Suprapubic skin (tissue), 4 donors: ENCODE measurements at regions not wholly inside any gene's neighbourhood (a gene's known extent, or its start where the extent isn't known, plus 50 kb on each side); places are given as distances from the start of the nearest gene placed in this dataset.

Experiments
- DNase-seq, 2 donors: peaks; one replicate each; pipeline ENCODE4 v3.0.0-alpha.2; 2019; ENCODE audit warnings: low spot score in 2 of 2
- H3K27ac ChIP-seq: fragments of 200-600 bp; sonication (generic); one replicate; pipeline ENCODE4 v1.5.1; 2019
- H3K27me3 ChIP-seq: fragments of 200-600 bp; sonication (generic); one replicate; pipeline ENCODE4 v1.5.1; 2019
- H3K36me3 ChIP-seq: fragments of 200-600 bp; sonication (generic); one replicate; pipeline ENCODE4 v1.5.1; 2019
- H3K4me1 ChIP-seq: fragments of 200-600 bp; sonication (generic); one replicate; pipeline ENCODE4 v1.5.1; 2019
- H3K4me3 ChIP-seq: fragments of 200-600 bp; sonication (generic); one replicate; pipeline ENCODE4 v1.5.1; 2019; ENCODE audit warnings: mild to moderate bottlenecking
- H3K9me3 ChIP-seq: fragments of 200-600 bp; sonication (generic); one replicate; pipeline ENCODE4 v1.5.1; 2019
- CTCF ChIP-seq, 2 donors: fragments of 200-600 bp in 1 of 2; fragments of 450-650 bp in 1 of 2; sonication (generic) in 1 of 2; IDR thresholded peaks; one replicate each; pipeline ENCODE4 v1.5.1; 2016 to 2019; ENCODE audit warnings: antibody characterized with exemption in 2 of 2, mild to moderate bottlenecking in 1 of 2, moderate library complexity in 1 of 2
- EP300 ChIP-seq: sonication (generic); formaldehyde crosslinking; IDR thresholded peaks from one replicate; pipeline ENCODE4 v1.6.1; 2017; ENCODE audit warnings: antibody characterized with exemption
- POLR2A ChIP-seq, 2 donors: fragments of 450-650 bp; IDR thresholded peaks; one replicate each; pipeline ENCODE4 v1.6.1; 2017; ENCODE audit warnings: antibody characterized with exemption in 2 of 2, mild to moderate bottlenecking in 2 of 2, moderate library complexity in 2 of 2
- POLR2AphosphoS5 ChIP-seq, 3 donors: sonication (generic); formaldehyde crosslinking; IDR thresholded peaks; one replicate each; pipeline ENCODE4 v1.6.1; 2017; ENCODE audit warnings: antibody characterized with exemption in 3 of 3
- WGBS: methylation state at CpG from one replicate; pipeline ENCODE4 v1.1.5; 2018; 5-methylcytosine and 5-hydroxymethylcytosine counted together

GRCh38 chr6:1496836-1497760 is 107.7 kb downstream of the FOXF2 start:
- TF ChIP-seq POLR2A (IDR thresholded peaks at IDR 0.05): no peak
- TF ChIP-seq EP300: no peak
- no peak for TF ChIP-seq CTCF (IDR thresholded peaks at IDR 0.05)
- Histone ChIP-seq H3K4me3 (no peak overlapping the region), H3K36me3 (no peaks in the 10 kb centered on the region), H3K4me1 (no peaks in the 10 kb centered on the region), H3K27me3 (no peaks in the 10 kb centered on the region), H3K9me3 (no peaks in the 10 kb centered on the region), H3K27ac (no peak overlapping the region)
- 79% methylated on average over 10 of the region's 16 CpGs for WGBS
- DNase-seq: no peak

GRCh38 chr6:1497761-1498105 is 108.4 kb downstream of the FOXF2 start:
- WGBS: 73% methylated on average over 4 of the region's 4 CpGs

GRCh38 chr6:1498491-1499113 is 109.2 kb downstream of the FOXF2 start:
- Histone ChIP-seq H3K4me1 (no peaks in the 10 kb centered on the region), H3K27me3 (no peaks in the 10 kb centered on the region), H3K4me3 (no peak overlapping the region), H3K27ac (no peak overlapping the region), H3K36me3 (no peaks in the 10 kb centered on the region), H3K9me3 (no peaks in the 10 kb centered on the region)
- DNase-seq: no peak
- TF ChIP-seq POLR2A (IDR thresholded peaks at IDR 0.05): no peak
- no peak for TF ChIP-seq EP300
- no peak for TF ChIP-seq POLR2AphosphoS5 (IDR thresholded peaks at IDR 0.05)
- no peak for TF ChIP-seq CTCF (IDR thresholded peaks at IDR 0.05)
- 77% methylated on average over 8 of the region's 8 CpGs for WGBS

More at GRCh38 chr6:1497761-1498105, 108.4 kb downstream of the FOXF2 start:
- Histone ChIP-seq H3K27ac (no peak overlapping the region), H3K36me3 (no peaks in the 10 kb centered on the region), H3K9me3 (no peaks in the 10 kb centered on the region), H3K4me3 (no peak overlapping the region), H3K27me3 (no peaks in the 10 kb centered on the region), H3K4me1 (no peaks in the 10 kb centered on the region)
- no peak for DNase-seq
- TF ChIP-seq EP300 (no peak), POLR2A (IDR thresholded peaks at IDR 0.05) (no peak), POLR2AphosphoS5 (IDR thresholded peaks at IDR 0.05) (no peak), CTCF (IDR thresholded peaks at IDR 0.05) (no peak)

- no peak for TF ChIP-seq POLR2A (IDR thresholded peaks at IDR 0.05)
- no peak for TF ChIP-seq POLR2AphosphoS5 (IDR thresholded peaks at IDR 0.05)
- no peak for TF ChIP-seq CTCF (IDR thresholded peaks at IDR 0.05)
- TF ChIP-seq EP300: no peak
- Histone ChIP-seq H3K27ac (no peak overlapping the region), H3K4me3 (no peak overlapping the region), H3K36me3 (no peaks in the 10 kb centered on the region), H3K4me1 (peaks cover 2% of the 10 kb centered on the region), H3K9me3 (no peaks in the 10 kb centered on the region), H3K27me3 (no peaks in the 10 kb centered on the region)
- DNase-seq: no peak
- WGBS: 79% methylated on average over 8 of the region's 8 CpGs
Observed at GRCh38 chr6:1499777-1500176, 109.9 kb upstream of the FOXC1 start.

GRCh38 chr6:1500913-1501312 is 108.8 kb upstream of the FOXC1 start:
- Histone ChIP-seq H3K4me3 (no peak overlapping the region), H3K4me1 (peaks cover 2% of the 10 kb centered on the region), H3K27ac (no peak overlapping the region), H3K27me3 (no peaks in the 10 kb centered on the region), H3K9me3 (no peaks in the 10 kb centered on the region), H3K36me3 (no peaks in the 10 kb centered on the region)
- TF ChIP-seq POLR2A (IDR thresholded peaks at IDR 0.05) (no peak), EP300 (no peak), POLR2AphosphoS5 (IDR thresholded peaks at IDR 0.05) (no peak), CTCF (IDR thresholded peaks at IDR 0.05) (no peak)
- no peak for DNase-seq
- WGBS: 75% methylated on average over 11 of the region's 11 CpGs
